HG03039 (cell line): ENCODE measurements at regions not wholly inside any gene's neighbourhood (a gene's known extent, or its start where the extent isn't known, plus 50 kb on each side); places are given as distances from the start of the nearest gene placed in this dataset.
"Not testable (repeated sequence)": the region's sequence is repeated elsewhere in the genome, so short reads cannot be mapped to it uniquely, and the experiment has no call there.

Experiments
- ATAC-seq: cut with Tn5 transposase; IDR thresholded peaks from one replicate; pipeline ENCODE4 v1.9.1; 2021; ENCODE audit warnings: mild to moderate bottlenecking, moderate library complexity; ENCODE audit not compliant: unreplicated experiment

DNA sequence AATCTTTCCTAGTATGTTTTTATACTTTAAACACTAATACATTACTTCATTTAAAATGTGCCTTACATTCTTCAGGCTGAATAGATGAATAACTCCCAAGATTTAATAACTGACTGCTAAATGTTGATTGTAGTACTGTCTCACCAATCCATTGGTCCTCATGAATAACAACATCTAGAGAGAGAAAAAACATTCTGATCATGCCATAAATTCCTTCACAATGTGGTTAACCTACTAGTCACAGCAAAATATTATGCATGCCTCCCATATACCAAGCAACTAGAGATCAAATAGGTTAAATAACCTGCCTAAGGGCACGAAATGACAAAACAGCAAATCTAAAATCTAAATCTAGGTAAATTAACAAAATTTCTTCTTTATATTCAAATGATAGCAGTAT, 66.2 kb downstream of the SYT15 start:
- not testable (repeated sequence) for ATAC-seq

DNA sequence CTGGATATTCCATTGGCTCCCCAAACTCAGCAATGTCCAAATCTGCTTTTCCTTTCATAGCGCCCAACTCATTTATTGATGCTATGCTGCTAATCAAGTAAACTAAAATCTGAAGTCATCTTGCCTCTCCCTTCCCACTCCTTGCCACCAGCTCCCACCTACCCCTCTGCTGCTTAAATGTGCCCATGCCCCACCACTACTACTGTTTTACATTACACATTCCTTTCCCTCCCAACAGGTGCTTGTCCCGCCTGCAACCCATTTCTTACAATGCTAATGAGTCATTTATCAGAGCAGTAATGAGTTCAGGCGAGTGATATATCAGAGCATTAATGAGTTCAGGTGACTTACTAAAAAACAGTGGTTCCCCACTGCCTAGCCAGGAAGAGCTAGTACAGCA, 67.2 kb downstream of the SYT15 start:
- not testable (repeated sequence) for ATAC-seq

DNA sequence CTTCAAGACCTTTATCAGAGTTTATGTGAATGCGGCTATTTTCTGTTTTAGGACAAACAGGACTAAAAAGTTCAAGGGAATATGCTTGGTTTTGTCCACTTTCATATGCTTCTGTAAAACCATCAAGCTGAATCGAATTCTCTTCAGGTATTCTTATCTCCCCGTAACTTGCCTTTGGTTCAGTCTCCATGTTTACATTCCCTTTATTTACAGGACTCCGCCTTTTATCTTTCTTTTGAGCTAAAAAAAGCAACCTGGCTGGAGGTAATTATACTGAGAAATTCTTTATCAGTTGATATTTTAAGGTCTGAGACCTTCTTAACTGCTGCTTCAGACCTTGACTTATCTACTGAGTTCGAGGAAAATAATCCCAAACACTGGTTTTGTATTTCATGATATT, 72.0 kb downstream of the SYT15 start:
- ATAC-seq = not testable (repeated sequence)

DNA sequence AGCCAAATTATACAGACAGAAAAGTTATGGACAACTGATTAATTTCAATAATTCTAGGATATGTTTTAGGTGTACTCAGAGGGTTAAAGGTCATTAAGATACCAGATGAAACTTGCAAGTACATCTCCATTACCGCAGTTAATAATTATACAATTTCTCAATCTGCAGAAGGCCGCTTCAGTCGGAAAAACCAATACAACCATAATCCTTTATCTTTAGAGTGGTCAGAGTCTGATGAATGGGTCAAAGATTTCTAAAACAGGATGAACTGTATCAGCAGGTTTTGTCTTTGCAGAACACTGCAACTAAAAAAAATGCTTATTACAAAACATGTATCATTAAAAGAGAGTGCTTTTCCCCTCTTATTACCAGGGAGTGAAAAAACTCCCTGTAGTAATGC, 78.5 kb downstream of the SYT15 start:
- ATAC-seq = not testable (repeated sequence)

DNA sequence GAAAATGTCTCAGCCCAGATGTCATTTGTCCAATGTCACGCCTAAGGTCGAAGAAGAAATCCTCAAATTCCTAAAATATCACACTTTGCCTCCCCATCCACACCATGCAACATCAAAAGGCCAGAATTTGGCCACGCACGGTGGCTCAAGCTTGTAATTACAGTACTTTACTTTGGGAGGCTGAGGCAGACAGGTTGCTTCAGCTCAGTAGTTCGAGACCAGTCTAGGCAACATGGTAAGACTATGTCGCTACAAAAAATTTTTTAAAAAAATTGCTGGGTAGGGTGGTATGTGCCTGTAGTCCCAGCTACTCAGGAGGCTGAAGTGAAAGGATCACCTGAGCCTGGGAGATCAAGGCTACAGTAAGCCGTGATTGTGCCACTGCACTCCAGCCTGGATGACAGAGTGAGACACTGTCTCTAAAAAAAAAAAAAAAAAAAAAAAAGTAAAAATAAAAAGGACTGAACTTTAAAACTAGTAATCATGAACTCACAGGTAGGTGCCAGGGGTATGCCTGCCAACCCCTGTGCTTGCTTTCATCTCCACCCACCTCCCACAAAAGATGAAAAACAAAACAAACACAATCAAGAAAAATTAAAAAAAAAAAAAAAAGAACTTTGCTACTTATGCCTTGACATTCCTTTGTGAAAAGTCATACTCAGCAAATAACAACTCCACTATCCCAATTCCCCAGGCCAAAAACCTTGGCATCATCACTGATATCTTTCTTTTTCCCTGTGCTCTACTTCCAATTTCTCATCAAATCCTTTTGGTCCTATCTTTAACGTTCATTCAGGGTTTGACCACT, 81.3 kb downstream of the SYT15 start:
- ATAC-seq = not testable (repeated sequence)

DNA sequence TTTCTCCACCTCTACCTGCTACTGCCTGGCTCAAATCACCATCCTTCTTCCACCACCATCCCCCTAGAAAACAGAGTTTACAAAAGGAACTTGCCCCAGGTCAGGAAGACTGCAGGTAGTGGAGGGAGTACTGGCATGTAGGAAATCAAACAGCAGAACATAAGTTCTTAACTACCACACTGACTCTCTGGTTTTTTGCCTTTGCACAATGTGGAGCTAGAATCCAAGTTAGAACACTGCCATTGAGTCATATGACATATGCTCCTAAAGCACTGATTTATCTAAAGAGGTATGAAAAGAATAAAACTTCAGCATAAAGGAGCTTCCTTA, 81.9 kb downstream of the SYT15 start:
- not testable (repeated sequence) for ATAC-seq

DNA sequence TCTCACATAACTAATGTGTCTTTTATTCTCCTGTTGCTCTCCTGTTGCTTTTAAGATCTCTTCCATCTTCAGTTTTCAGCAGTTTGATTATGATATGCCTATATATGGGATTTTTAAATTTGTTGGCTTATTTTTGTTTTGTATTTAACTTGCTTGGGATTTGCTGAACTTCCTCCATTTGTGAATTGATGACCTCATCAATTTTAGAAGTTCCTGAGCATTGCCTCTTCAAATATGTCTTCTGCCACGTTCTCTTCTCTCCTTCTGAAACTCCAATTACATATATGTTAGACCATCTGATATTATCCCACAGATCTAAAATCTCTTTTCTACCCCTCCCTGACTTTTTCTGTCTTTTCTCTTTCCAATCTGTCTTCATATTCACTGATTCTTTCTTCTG, 86.6 kb downstream of the SYT15 start:
- not testable (repeated sequence) for ATAC-seq

DNA sequence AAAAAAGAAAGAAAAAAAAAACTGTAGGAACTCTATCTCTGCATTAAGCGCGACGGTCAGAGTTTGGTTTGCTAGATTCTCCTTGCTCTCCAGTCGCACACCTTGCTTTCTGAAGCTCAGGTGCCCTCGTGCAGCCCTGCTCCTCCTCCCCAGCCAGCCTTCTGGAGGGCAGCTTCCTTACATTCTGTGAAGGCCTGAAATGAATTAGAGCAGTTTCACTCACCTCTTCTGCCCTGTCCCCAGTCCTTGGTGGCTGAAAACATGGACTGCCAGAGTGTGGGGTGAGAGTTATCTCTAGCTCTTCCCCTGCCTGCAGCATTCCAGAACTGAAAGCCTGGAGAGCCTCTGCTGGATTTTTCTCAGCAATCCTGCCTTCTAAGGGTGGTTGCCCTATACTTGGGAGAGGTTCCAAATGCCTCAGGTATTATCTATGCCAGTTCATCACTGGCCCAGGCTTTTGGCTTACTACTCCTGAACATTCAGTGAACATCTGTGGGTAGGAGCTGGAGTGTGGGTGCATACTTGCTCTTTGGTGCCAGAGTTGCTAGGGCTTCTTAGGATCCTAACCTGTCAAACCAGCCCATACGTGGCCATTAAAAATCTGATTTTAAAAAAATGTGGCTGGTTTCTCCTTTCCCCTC, 89.5 kb downstream of the SYT15 start:
- ATAC-seq = not testable (repeated sequence)

DNA sequence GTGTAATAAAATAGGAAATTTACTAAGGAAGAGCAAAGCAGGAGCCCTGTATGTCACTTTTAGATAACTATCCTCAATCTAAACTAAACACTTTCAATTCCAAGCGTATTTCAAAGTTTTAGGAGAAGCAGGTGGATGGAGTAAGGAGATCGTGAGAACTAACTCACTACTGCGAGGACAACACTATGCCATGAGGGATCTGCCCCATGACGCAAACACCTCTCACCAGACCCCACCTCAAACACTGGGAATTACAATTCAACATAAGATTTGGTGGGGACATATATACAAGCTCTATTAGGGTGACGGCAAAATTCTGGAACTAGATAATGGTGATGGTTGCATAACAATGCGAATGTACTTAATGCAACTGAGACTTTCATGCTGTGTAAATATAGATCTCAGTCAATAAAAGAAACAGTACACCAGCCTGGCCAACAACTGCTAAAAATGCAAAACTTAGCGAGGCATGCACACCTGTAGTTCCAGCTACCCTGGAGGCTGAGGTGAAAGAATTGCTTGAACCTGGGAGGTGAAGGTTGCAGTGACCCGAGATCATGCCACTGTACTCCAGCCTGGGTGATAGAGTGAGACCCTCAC, 99.0 kb downstream of the SYT15 start:
- ATAC-seq = not testable (repeated sequence)

DNA sequence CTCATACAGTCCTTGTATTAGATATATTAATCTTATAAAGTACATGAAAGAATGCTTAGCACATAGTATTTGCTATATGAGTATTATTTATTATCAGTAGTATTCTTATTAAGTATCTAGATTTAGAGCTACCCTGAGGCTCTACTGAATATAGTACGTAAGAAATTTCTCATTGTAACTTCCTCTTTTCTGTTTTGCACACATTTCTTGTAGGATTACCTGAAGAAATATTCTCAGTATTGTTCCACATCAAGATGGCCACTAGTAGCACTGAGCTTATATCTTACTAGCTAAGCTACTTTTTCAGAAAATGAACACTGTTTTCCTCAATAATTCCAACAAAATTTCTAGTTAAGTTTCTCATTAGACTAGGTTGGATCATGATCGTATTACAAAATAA, 112.5 kb downstream of the SYT15 start:
- ATAC-seq = not testable (repeated sequence)

DNA sequence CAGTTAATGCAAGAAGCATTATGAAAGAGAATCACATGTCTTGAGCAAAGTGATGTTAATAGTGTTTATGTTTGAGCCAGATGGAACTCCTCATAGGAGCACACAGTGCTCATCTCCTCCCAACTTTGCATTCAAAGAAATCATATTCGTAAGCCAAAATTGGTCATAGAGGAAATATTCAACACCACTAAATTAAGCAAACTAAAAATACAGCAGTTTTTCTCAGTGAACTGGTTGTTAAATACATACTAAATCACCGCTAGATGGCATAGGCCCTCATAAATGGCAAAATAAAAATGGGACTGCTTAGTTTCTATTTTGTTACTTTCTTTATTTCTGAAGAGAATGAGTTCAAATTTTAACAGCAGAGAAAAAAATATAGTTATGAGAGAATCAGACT, 114.3 kb downstream of the SYT15 start:
- not testable (repeated sequence) for ATAC-seq

DNA sequence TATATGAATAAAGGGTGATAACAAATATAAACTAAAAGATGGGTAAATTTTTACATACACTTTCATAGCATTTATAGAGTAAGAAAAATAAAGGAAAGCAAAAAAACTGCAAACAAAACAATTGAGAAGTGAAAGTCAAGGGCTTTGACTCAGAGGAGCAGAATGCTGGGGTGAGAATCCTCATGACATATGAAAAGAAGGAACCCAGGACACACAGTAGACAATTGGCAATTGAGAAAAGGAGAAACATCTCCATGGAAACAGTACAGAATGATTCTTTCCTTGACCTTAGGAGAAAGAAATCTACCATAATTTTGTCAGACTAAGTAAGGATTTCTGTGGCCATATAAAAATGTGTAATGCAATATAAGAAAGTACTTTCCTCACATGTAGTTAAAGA, 138.3 kb downstream of the SYT15 start:
- not testable (repeated sequence) for ATAC-seq

DNA sequence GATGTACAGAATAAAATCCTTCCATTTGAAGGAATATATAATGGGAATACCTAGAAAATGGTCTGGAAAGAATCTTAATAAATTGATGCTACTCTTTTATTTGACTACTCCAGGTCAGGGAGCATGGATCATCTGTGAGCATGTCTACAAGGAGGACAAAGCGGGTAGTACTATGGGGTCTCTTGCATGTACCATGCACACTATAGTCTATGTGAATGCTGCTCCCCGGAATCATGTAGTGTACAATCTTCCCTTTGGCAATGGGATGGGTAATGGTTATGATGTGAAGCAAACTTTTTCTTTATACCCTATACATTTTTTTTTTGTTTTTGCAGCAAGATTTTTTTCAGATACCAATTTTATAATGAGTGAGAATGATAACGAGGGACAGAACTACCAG, 139.1 kb downstream of the SYT15 start:
- ATAC-seq = not testable (repeated sequence)

DNA sequence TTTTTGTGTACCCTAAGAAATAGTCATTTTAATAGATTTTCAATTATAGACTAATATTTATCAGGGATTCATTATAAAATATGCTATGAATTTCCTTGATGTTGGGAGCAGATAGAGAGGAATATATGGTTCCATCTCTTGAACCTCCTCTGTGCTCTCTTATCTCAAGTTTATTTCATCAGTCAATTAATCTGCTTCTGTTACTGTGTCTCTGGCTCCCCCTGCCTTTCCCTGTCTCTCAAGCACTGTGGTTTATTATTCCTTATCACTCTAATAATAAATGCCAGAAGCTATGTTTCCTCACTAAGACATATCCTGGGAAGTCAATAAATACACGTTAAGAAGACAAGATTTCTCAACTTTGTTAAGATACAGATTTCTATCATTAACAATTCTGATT, 141.5 kb downstream of the SYT15 start:
- ATAC-seq = not testable (repeated sequence)

DNA sequence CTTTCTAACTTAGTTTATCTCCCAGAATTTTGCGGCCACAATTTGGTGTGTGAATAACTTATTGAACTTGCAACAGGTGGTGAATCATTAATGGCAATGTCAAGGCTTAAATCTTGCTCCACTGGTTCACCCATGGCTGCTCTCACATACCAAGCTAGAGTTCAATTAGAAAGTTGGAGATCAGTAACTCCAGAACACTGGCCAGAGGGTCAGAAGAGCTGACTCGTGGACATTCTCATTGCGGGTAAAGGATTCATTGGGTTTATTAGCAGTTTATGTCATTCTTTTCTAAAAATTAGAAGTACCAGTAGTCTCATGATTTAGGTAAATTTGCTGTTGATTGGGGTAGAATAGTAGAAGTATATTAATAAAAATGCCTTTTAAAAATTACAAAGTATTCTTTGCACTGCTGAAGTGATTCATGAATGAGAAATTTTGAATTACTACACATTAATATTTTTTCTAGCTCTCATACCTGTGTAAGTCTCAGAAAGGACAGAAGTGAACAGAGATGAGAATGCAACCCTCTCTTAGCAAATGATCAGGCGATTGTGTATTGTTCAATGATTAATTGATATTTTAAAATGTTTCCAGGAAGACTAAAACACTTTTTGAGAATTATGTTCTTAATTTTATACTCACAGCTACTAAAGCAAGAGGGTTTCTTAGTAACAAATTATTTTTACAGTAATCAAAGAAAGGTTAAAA, 142.0 kb downstream of the SYT15 start:
- ATAC-seq = not testable (repeated sequence)

DNA sequence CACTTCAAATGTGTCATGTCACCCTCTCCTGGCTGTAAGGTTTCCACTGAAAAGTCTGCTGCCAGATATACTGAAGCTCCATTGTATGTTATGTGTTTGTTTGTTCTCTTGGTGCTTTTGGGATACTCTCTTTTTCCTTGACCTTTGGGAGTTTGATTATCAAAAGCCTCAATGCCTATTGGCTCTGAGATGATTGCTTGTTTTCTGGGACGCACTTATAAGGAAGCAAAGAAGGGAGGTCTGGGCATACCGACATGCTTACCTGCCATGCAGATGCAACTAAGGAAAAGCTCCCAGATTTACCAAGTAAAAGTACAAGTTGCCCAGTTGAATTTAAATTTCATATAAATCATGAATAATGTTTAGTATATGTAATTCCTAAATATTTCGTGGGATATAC, 145.3 kb downstream of the SYT15 start:
- ATAC-seq = not testable (repeated sequence)

DNA sequence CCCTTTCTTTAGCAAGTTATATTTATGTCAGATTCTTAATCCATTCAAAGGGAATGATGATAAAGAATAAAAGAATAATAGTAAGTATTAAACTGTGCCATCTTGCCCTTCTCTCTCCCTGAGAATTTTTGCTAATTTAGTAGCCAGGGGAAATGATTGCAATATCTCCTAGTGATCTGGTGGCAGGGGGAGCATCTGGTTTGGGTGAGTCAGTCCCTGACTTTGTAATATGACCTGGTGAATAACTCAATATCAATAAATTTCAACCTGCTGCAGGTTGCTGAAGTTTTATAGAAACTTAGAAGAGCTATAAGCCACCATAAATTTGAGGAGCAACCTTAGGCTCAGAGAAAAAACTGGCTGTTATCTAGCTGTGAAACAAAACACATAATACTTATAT, 149.4 kb downstream of the SYT15 start:
- not testable (repeated sequence) for ATAC-seq

DNA sequence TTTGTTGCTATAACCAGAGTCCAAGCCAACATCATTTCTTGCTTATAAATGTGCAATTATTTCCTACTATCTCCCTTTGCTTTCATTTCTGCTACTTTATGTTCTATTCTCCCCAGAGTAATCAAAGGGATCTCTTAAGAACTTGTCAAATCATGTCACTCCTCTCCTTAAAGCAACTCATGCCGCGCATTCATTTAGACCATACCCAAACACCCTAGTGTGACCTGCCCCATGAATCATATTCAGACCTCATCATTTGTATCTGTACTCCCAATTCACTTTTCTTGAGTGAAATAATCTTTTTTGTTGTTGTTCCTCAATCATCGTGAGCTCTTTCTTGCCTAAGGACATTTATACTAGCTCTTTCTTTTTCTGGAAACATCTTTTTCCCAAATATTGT, 151.8 kb downstream of the SYT15 start:
- not testable (repeated sequence) for ATAC-seq

DNA sequence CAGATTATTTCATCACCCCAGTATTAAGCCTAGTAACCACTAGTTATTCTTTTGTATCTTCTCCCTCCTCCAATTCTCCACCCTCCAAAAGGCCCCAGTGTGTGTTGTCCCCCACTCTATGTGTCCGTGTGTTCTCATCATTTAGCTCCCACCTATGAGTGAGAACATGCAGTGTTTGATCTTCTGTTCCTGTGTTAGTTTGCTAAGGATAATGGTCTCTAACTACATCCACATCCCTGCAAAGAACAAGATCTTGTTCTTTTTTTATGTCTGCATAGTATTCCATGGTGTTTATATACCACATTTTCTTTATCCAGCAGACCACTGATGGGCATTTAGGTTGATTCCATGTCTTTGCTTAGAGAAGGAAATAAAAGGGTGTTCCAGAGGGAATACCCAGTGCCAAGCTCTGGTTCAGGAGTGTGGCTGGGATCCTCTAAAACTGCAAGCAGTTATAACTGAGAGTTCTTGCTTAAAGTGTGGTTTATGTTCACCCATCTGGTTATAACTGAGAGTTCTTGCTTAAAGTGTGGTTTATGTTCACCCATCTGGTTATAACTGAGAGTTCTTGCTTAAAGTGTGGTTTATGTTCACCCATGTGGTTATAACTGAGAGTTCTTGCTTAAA, 154.8 kb downstream of the SYT15 start:
- ATAC-seq = not testable (repeated sequence)

DNA sequence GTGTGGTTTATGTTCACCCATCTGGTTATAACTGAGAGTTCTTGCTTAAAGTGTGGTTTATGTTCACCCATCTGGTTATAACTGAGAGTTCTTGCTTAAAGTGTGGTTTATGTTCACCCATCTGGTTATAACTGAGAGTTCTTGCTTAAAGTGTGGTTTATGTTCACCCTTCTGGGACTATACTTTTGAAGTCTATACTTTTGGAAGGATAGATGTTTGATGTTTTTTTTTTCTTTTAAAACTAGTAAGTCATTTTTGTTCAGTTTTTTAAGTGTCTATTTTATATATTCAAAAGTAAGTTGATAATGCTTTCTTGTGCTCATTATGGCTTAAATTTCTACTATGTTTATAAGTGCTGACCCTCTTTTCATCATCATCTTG, 155.3 kb downstream of the SYT15 start:
- not testable (repeated sequence) for ATAC-seq

DNA sequence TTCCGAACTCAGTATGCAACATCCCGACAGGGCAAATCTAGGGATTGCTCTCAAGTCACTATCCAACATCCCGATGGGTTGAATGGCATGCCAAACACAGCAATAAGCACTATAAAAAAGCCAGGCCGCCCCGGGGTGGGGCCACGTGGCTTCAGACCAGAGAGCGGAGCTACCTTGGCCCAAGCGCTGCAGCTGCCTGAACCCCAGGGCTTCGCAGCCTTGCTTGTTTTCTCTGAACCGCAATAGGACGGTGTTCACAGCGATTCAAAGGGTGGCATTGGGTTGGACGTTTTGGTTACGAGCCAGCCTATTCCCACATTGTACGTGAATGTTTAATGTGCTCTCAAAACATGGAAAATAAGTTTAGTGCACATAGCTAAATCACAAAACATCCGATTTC, 161.0 kb downstream of the SYT15 start:
- not testable (repeated sequence) for ATAC-seq
